WTC11 (cell line): ENCODE measurements at regions not wholly inside any gene's neighbourhood (a gene's known extent, or its start where the extent isn't known, plus 50 kb on each side); places are given as distances from the start of the nearest gene placed in this dataset.

ENCODE experiments used
- ATAC-seq: fragments of 200-7000 bp; cut with Tn5 transposase; 2 replicates; pipeline ENCODE4 v1.10.0; 2021; ENCODE audit warnings: mild to moderate bottlenecking, moderate library complexity
- CTCF ChIA-PET: fragments of 300-600 bp; sonication (Branson Sonifier 250); formaldehyde crosslinking; loops from one replicate; lab custom pipeline; 2021; ENCODE audit warnings: antibody characterized with exemption; lab: Charles Lee
- POLR2A ChIA-PET: fragments of 350-600 bp; sonication (Branson Sonifier 250); formaldehyde crosslinking; loops from one replicate; lab custom pipeline; 2021; ENCODE audit warnings: antibody characterized with exemption; lab: Charles Lee
- DNase-seq: peaks from one replicate; pipeline ENCODE4 v3.0.0; 2021; ENCODE audit warnings: low spot score
- H3K27ac Mint-ChIP-seq: 2 replicates; pipeline ENCODE4 v1.8.0; 2021; ENCODE audit warnings: mixed read lengths
- H3K27me3 Mint-ChIP-seq: 2 replicates; pipeline ENCODE4 v1.8.0; 2021; ENCODE audit warnings: low read depth, mild to moderate bottlenecking, moderate library complexity, mixed read lengths
- H3K36me3 Mint-ChIP-seq: 2 replicates; pipeline ENCODE4 v1.8.0; 2021; ENCODE audit warnings: mixed read lengths
- H3K4me1 Mint-ChIP-seq: 2 replicates; pipeline ENCODE4 v1.8.0; 2022; ENCODE audit warnings: mixed read lengths
- H3K4me3 Mint-ChIP-seq: 2 replicates; pipeline ENCODE4 v1.8.0; 2021; ENCODE audit warnings: mild to moderate bottlenecking, moderate library complexity, mixed read lengths
- H3K9me3 Mint-ChIP-seq: 2 replicates; pipeline ENCODE4 v1.8.0; 2021; ENCODE audit warnings: mixed read lengths
- ATF2 ChIP-seq: sonication (generic); formaldehyde crosslinking; IDR thresholded peaks from 2 replicates; pipeline ENCODE4 v1.8.1; 2022; ENCODE audit warnings: low read depth, missing genetic modification reagents, borderline replicate concordance
- ATF3 ChIP-seq: sonication (generic); formaldehyde crosslinking; conservative IDR thresholded peaks from 2 replicates; pipeline ENCODE4 v1.8.1; 2022; ENCODE audit warnings: mild to moderate bottlenecking, missing genetic modification reagents
- ELF4 ChIP-seq: sonication (generic); formaldehyde crosslinking; IDR thresholded peaks from 2 replicates; pipeline ENCODE4 v1.8.1; 2022; ENCODE audit warnings: low read depth, mild to moderate bottlenecking, moderate library complexity, missing genetic modification reagents
- ETV6 ChIP-seq: sonication (generic); formaldehyde crosslinking; IDR thresholded peaks from 2 replicates; pipeline ENCODE4 v1.8.1; 2022; ENCODE audit warnings: mild to moderate bottlenecking, missing genetic modification reagents
- GABPB1 ChIP-seq: sonication (generic); formaldehyde crosslinking; IDR thresholded peaks from 2 replicates; pipeline ENCODE4 v1.8.1; 2023; ENCODE audit warnings: mild to moderate bottlenecking, missing genetic modification reagents
- IRF2 ChIP-seq: sonication (generic); formaldehyde crosslinking; IDR thresholded peaks from 2 replicates; pipeline ENCODE4 v1.8.0; 2022; ENCODE audit warnings: low read depth, missing genetic modification reagents, borderline replicate concordance
- JUN ChIP-seq: sonication (generic); formaldehyde crosslinking; IDR thresholded peaks from 2 replicates; pipeline ENCODE4 v1.8.0; 2023; ENCODE audit warnings: mild to moderate bottlenecking, missing genetic modification reagents
- MYBL2 ChIP-seq: sonication (generic); formaldehyde crosslinking; IDR thresholded peaks from 2 replicates; pipeline ENCODE4 v1.8.1; 2023; ENCODE audit warnings: mild to moderate bottlenecking, moderate library complexity, missing genetic modification reagents
- NFYB ChIP-seq: sonication (generic); formaldehyde crosslinking; conservative IDR thresholded peaks from 2 replicates; pipeline ENCODE4 v1.8.0; 2022; ENCODE audit warnings: low read depth, missing genetic modification reagents
- PRDM15 ChIP-seq: sonication (generic); formaldehyde crosslinking; IDR thresholded peaks from 2 replicates; pipeline ENCODE4 v1.8.0; 2022; ENCODE audit warnings: missing genetic modification reagents
- SOX15 ChIP-seq: fragments of 250-450 bp; sonication (Bioruptor Pico); IDR thresholded peaks from 2 replicates; pipeline ENCODE4 v1.9.0; 2021; ENCODE audit warnings: mild to moderate bottlenecking
- TCF7 ChIP-seq: sonication (generic); formaldehyde crosslinking; IDR thresholded peaks from 2 replicates; pipeline ENCODE4 v1.8.0; 2022; ENCODE audit warnings: mild to moderate bottlenecking, low read depth, missing genetic modification reagents, moderate library complexity
- TEAD1 ChIP-seq: sonication (generic); formaldehyde crosslinking; IDR thresholded peaks from 2 replicates; pipeline ENCODE4 v1.8.0; 2022; ENCODE audit warnings: mild to moderate bottlenecking, missing genetic modification reagents
- ZMAT4 ChIP-seq: fragments of 250-450 bp; sonication (Bioruptor Pico); IDR thresholded peaks from 2 replicates; pipeline ENCODE4 v1.9.0; 2021; ENCODE audit warnings: mild to moderate bottlenecking
- ZNF121 ChIP-seq: sonication (generic); formaldehyde crosslinking; IDR thresholded peaks from 2 replicates; pipeline ENCODE4 v1.8.0; 2023; ENCODE audit warnings: missing genetic modification reagents
- ZNF416 ChIP-seq: fragments of 250-450 bp; sonication (Bioruptor Pico); IDR thresholded peaks from 2 replicates; pipeline ENCODE4 v1.9.0; 2021; ENCODE audit warnings: mild to moderate bottlenecking, inconsistent platforms
- ZNF423 ChIP-seq: fragments of 250-450 bp; sonication (Bioruptor Pico); IDR thresholded peaks from 2 replicates; pipeline ENCODE4 v2.1.2; 2022; ENCODE audit warnings: mild to moderate bottlenecking, moderate library complexity
- ZNF532 ChIP-seq: fragments of 250-450 bp; sonication (Bioruptor Pico); IDR thresholded peaks from 2 replicates; pipeline ENCODE4 v1.9.0; 2021; ENCODE audit warnings: mild to moderate bottlenecking, borderline replicate concordance
- TF ChIP-seq, protein P1 (sequence below): sonication (generic); formaldehyde crosslinking; IDR thresholded peaks from 2 replicates; pipeline ENCODE4 v1.8.1; 2023; ENCODE audit warnings: mild to moderate bottlenecking, missing genetic modification reagents, moderate library complexity
- TF ChIP-seq, protein P2 (sequence below): sonication (generic); formaldehyde crosslinking; IDR thresholded peaks from 2 replicates; pipeline ENCODE4 v1.8.0; 2023; ENCODE audit warnings: mild to moderate bottlenecking, missing genetic modification reagents
- TF ChIP-seq, protein P3 (sequence below): sonication (generic); formaldehyde crosslinking; IDR thresholded peaks from 2 replicates; pipeline ENCODE4 v1.8.0; 2022; ENCODE audit warnings: mild to moderate bottlenecking, missing genetic modification reagents

DNA sequence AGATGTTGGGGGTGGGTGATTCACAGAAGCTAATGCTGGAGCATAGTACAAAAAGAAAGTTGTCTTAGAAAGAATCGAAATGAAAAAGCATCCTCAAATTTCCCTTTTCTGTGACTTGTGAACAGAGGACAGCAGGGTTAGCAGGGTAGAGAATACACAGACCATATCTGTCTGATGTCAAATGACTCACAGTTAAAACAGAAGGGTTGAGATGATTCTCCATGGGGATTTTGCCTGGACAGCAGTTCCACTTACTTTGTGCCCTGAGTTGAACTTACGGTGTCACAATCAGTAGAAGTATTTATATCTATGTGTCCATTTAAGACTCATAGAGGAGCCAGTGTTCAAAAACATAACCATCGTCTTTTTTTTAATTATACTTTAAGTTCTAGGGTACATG lies 801.6 kb downstream of the KCTD16 start:
- Mint-ChIP-seq H3K4me3 (no peak overlapping the region), H3K36me3 (peaks cover 21% of the 10 kb centered on the region), H3K9me3 (peaks cover 40% of the 10 kb centered on the region), H3K27ac (no peak overlapping the region), H3K4me1 (no peaks in the 10 kb centered on the region), H3K27me3 (no peaks in the 10 kb centered on the region)
- no peak for TF ChIP-seq GABPB1 (CRISPR knock-in tag)
- TF ChIP-seq ZNF532 (CRISPR knock-in tag): no peak
- TF ChIP-seq ATF3: no peak
- no peak for TF ChIP-seq ELF4 (CRISPR knock-in tag)
- TF ChIP-seq MYBL2: no peak
- TF ChIP-seq, protein P1, sequence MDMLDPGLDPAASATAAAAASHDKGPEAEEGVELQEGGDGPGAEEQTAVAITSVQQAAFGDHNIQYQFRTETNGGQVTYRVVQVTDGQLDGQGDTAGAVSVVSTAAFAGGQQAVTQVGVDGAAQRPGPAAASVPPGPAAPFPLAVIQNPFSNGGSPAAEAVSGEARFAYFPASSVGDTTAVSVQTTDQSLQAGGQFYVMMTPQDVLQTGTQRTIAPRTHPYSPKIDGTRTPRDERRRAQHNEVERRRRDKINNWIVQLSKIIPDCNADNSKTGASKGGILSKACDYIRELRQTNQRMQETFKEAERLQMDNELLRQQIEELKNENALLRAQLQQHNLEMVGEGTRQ (CRISPR knock-in tag): no peak
- TF ChIP-seq JUN (CRISPR knock-in tag): no peak
- no peak for TF ChIP-seq ETV6 (CRISPR knock-in tag)
- TF ChIP-seq PRDM15: no peak
- TF ChIP-seq TEAD1 (CRISPR knock-in tag): no peak
- TF ChIP-seq ZNF423 (CRISPR knock-in tag): no peak
- ATAC-seq: no peak
- POLR2A ChIA-PET: no interaction called here
- no peak for DNase-seq
- CTCF ChIA-PET: no interaction called here

DNA sequence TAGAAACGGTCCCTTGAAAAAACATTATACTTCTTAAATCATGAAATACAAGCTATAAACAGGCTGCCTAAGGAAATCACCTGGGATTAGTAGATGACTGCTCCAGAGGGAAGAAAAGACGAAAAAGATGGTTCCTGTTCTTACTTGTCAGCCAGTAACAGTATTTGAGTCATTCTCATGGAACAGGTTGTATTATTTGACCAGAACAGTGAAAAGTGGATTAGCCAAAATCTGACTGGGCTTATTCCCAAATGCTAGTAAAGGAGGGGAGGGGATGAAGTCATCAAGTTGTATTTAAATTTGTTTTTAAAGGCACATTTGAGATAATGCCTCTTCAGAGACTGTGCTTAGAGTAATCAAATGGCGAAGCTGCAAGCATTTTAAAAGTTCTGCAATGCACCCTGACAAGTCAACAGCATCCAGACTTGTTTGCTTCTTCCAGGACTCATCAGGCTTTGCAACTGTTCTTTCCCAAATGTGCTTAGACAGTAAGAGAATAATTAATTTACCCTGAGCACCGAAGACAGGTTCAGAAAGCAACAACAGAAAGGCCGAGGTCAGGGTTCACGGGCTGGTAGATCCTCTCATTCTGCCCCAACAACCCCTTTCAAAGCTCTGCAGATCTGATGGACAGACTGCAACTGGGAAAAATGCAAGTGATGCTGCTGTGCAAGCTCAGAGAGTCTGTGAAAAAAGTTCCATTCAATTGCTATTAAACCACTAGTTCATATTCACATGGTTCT lies 800.6 kb downstream of the KCTD16 start:
- Mint-ChIP-seq H3K36me3 (peaks cover 17% of the 10 kb centered on the region), H3K4me3 (no peak overlapping the region), H3K9me3 (peaks cover 33% of the 10 kb centered on the region), H3K27me3 (no peaks in the 10 kb centered on the region), H3K27ac (no peak overlapping the region), H3K4me1 (no peaks in the 10 kb centered on the region)
- ATAC-seq: no peak
- TF ChIP-seq, protein P2, sequence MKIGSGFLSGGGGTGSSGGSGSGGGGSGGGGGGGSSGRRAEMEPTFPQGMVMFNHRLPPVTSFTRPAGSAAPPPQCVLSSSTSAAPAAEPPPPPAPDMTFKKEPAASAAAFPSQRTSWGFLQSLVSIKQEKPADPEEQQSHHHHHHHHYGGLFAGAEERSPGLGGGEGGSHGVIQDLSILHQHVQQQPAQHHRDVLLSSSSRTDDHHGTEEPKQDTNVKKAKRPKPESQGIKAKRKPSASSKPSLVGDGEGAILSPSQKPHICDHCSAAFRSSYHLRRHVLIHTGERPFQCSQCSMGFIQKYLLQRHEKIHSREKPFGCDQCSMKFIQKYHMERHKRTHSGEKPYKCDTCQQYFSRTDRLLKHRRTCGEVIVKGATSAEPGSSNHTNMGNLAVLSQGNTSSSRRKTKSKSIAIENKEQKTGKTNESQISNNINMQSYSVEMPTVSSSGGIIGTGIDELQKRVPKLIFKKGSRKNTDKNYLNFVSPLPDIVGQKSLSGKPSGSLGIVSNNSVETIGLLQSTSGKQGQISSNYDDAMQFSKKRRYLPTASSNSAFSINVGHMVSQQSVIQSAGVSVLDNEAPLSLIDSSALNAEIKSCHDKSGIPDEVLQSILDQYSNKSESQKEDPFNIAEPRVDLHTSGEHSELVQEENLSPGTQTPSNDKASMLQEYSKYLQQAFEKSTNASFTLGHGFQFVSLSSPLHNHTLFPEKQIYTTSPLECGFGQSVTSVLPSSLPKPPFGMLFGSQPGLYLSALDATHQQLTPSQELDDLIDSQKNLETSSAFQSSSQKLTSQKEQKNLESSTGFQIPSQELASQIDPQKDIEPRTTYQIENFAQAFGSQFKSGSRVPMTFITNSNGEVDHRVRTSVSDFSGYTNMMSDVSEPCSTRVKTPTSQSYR (CRISPR knock-in tag): no peak
- TF ChIP-seq SOX15 (CRISPR knock-in tag) (no peak), ZNF121 (no peak), ZMAT4 (CRISPR knock-in tag) (no peak), TCF7 (no peak), IRF2 (no peak), ZNF416 (CRISPR knock-in tag) (no peak), NFYB (CRISPR knock-in tag) (no peak), ATF2 (CRISPR knock-in tag) (no peak)
- TF ChIP-seq, protein P3, sequence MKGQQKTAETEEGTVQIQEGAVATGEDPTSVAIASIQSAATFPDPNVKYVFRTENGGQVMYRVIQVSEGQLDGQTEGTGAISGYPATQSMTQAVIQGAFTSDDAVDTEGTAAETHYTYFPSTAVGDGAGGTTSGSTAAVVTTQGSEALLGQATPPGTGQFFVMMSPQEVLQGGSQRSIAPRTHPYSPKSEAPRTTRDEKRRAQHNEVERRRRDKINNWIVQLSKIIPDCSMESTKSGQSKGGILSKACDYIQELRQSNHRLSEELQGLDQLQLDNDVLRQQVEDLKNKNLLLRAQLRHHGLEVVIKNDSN (CRISPR knock-in tag): no peak
- POLR2A ChIA-PET: no interaction called here
- no peak for DNase-seq
- CTCF ChIA-PET: no interaction called here
